ENCODE measurements at regions not wholly inside any gene's neighbourhood (a gene's known extent, or its start where the extent isn't known, plus 50 kb on each side); places are given as distances from the start of the nearest gene placed in this dataset.
"Not testable (repeated sequence)": the region's sequence is repeated elsewhere in the genome, so short reads cannot be mapped to it uniquely, and the experiment has no call there.

- no peak for DNase-seq
These were observed 731.6 kb upstream of the MMS22L start for GRCh38 chr6:98014442-98015201.

DNA sequence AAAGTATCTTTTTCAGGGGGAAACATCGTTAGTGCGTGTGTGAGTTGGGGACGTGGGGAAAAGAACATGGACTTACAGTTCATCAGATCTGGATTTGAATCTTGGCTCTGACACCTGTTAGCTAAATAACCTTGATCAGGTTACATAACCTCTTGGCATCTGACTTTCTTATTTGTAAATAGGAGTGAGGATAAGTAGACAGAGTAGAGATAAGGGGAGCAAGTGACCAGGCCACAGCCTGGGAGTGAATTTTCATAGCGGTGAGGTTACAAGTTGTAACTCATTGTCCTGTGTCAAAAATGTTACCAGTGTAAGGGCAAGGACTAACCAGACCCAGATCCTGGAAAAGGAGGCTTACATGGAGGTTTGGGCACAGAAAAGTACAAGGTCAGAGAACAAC, 733.5 kb upstream of the MMS22L start:
- no peak for DNase-seq

- DNase-seq, result no peak
These were observed 737.2 kb upstream of the MMS22L start for GRCh38 chr6:98020222-98020621.

GRCh38 chr6:98024359-98024758, 741.3 kb upstream of the MMS22L start:
- DNase-seq, result no peak

DNA sequence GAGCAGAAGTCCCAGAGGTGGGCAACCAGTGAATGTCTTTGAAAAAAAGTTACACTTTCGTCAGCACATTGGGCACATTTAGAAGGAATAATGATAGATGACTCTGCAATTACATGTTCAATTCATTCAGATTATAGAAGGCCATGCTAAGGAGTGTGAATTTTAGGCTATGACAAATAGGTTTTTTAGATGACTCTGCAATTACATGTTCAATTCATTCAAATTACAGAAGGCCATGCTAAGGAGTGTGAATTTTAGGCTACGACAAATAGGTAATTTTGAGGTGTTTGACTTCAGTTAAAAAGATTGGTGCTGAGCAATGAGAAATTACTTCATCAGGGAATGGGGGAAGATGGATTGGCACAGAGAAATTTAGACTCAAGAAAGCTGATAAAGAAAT, 744.9 kb upstream of the MMS22L start:
- no peak for DNase-seq

GRCh38 chr6:98033617-98034016, 750.6 kb upstream of the MMS22L start:
- no peak for DNase-seq

DNA sequence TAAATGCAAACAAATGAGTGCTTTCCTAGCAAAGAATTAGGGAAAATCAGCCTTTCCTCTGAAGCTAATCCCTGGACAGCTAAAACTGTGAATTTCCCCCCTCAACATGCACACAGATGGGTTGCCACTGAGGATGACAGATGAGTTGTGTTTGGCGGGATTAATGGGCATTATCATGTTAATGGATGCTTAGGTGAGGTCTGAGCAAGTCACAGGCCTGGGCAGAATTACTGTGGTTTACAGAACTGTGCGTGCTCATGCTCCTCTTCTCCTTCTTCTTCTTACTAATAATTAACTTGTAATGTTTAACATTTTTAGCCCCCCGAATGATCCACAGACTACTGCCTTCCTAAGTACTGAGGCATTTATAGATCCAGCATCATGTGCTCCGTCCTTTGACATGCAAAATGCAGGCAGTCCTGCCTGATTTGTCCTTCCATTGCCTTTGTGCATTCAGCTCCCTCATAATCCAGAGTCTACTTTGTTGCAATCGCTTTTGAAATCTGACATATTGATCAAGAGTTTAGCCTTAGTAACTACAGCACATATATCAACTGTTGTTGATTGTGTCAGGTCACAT, 753.4 kb upstream of the MMS22L start:
- DNase-seq, result no peak

DNA sequence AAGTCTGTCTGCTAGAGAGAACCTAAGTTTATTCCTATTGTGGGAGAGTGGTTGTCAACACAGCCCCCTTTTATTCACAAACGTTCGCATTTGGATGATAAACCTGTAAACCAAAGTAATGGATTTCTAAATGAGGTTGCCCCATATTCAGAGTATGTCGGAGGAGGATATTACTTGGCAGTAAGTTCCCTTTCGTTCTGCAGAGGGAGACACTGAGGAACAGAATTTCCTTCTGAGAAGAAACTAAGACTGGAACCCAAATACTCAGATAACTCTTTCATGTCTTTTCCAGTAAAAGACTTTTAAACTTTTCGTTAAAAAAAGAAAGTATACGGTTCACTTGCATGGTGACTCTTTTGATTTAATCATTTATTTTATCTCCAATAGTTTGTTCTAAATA, 754.6 kb upstream of the MMS22L start:
- no peak for DNase-seq

GRCh38 chr6:98039443-98039842, 756.4 kb upstream of the MMS22L start:
- no peak for DNase-seq

- peak in 3 of 51 donors; percentile 2 to 60 (median 3) for DNase-seq
These were observed 757.0 kb upstream of the MMS22L start for GRCh38 chr6:98039904-98040607.

- no peak for DNase-seq
These were observed 758.0 kb upstream of the MMS22L start for GRCh38 chr6:98041056-98041455.

DNA sequence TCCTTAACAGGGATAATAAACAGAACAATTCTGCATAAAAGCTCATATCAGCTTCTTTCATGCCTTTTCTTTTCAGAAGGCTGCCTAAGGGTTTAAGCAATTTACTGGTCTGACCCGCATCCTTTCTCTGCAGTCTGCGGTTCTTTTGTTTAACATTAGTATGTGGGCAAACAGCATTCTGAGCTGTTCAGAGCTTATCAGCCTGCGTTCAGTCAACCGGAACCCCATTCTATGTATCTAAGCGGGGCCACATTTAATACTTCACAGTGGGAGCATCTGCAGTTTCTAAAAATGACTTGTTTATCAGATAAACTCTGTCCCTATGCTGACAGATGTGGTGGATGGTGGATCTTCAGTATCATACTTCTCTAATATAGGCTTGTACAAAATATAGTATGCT, 758.9 kb upstream of the MMS22L start:
- DNase-seq, result no peak

DNA sequence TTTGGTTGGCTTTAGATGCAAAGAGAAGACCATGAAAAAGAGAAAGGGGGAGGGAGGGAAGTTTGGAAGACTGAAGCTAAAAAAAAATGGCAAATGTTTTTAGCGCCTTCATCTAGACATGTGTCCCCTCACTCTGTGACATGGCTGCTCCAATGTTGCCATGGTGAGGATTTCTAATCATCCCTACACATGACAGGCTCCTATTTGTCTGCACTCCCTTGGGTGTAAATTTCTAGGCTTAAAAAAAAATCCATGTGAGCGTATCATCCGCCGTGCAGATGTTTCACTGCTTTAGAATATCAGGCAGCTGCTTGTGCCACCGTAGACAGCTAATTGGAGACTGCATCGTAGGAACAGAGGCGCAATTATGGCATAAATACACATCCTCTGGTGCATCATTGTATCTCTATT, 761.1 kb upstream of the MMS22L start:
- DNase-seq, result no peak

GRCh38 chr6:98044791-98045470, 761.9 kb upstream of the MMS22L start:
- DNase-seq, result no peak

DNA sequence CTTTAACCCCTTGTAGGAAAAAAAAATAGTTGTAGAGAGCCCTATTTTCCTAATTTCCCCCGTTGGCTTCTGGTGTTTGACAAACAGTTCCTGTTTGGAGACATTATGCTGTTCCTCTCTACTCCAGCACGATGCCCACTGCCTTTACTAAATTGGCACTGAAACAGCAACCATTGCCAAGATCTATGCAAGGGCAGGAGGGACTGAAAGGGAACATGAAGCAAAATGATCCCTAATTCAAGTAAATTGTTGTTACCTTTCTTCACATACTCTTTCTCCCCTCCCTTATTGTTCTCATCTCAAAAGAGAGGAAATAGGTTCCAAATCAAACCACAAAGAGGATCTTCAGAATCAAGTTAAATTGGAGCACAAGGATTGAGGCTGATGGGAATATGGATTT, 764.1 kb upstream of the MMS22L start:
- DNase-seq, result no peak

GRCh38 chr6:98047871-98048270, 764.9 kb upstream of the MMS22L start:
- peak in 8 of 51 donors; percentile 2 to 31 (median 6) for DNase-seq

- DNase-seq, result no peak
These were observed 771.4 kb upstream of the MMS22L start for GRCh38 chr6:98054453-98054852.

DNA sequence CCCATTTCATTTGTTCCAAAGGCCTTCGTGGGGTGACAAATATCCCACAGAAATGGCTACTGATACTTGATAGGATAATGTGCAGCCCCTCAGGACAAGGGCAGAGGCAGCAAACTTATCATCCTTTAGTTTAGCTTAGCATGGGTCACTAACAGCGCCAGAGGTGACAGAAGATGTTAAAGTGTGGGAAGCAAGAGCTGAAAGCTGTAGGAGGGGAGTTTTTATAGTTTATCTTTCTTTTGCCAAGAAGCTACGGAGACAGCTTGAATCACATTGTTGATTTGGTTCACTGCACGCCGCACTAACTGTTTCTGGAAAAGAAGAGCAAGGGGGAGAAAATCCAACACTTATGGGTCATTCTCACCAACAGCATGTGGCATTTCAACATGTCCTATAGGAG, 773.9 kb upstream of the MMS22L start:
- no peak for DNase-seq

DNA sequence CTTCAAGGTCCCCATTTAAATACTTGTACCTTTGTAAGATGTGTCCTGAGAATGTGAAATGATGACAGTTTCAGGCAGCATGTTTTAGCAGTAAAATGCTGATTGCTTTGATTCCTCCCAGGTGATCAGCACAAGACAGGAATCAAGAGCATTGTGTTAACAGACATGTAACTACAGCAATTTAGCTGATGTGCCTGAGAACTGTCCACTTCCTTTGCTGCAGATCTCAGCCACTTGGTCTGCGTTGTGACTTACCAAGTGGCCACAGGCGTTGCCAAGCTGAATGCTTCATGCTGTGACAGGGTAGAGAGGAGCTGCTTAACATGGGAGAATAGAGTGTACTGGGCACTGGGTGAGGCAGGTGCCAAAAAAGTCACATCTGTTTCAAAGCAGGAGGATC, 767.0 kb upstream of the POU3F2 start:
- DNase-seq, result no peak

GRCh38 chr6:98088537-98088936, 745.8 kb upstream of the POU3F2 start:
- not testable (repeated sequence) for DNase-seq

- DNase-seq, result no peak
These were observed 742.0 kb upstream of the POU3F2 start for GRCh38 chr6:98092331-98092730.

GRCh38 chr6:98094696-98095095, 739.7 kb upstream of the POU3F2 start:
- DNase-seq, result no peak
